Fibroblast of lung (primary cell): ENCODE measurements at regions not wholly inside any gene's neighbourhood (a gene's known extent, or its start where the extent isn't known, plus 50 kb on each side); places are given as distances from the start of the nearest gene placed in this dataset.

Experiments
- EZH2 ChIP-seq: IDR thresholded peaks from 2 replicates; pipeline ENCODE4 v1.5.1; 2012; ENCODE audit warnings: low read length, control low read depth, mild to moderate bottlenecking; ENCODE audit errors: missing control alignments
- TF ChIP-seq, protein P1 (sequence below), 2 donors: IDR thresholded peaks in 1 of 2; conservative IDR thresholded peaks in 1 of 2; 1 replicate in 1 of 2; 2 replicates in 1 of 2; pipeline ENCODE4 v1.5.1; 2011 to 2012; ENCODE audit warnings: low read length in 2 of 2, control low read depth in 1 of 2, inconsistent platforms in 1 of 2, low read depth in 1 of 2, mild to moderate bottlenecking in 1 of 2

DNA sequence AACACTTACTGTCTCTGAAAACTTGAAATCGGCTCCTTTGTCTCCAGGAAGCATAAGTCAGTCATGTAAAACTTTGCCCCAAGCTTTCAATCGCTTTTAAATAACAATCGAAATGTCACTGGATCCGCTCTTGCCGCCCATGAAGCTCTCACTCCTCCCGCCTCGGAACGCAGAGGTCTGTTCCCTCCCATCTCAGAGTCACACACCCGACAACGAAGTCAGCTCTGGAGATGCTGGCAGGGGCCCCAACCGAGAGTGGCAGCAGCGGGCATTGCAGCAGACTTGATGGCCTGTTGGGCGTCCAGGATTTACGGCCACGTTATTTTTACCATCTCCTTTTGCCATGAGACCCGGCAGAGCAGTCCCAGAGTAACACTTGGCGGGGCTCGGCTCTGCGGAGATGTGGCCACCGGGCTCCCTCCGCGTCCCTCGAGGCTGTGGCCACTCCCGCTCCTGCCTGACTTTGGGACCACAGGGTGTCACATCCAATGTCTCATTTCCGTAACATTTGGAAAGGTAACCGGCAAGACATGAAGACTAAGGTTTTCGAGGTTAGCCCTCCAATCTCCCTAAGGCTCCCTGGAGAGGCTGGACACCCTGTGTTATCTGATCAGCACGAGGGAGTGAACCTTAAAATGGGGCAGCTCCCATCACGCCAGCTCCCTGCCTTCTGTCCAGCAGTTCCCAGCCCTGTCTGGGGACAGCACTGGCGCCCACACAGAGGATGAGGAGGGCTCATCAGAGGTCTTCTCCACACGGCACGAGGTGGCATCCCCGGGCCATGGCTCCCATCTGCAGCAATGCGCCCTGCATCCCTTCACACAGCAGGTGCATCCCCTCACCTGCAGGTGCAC lies 62.8 kb upstream of the ADGRA1 start:
- TF ChIP-seq, protein P1, sequence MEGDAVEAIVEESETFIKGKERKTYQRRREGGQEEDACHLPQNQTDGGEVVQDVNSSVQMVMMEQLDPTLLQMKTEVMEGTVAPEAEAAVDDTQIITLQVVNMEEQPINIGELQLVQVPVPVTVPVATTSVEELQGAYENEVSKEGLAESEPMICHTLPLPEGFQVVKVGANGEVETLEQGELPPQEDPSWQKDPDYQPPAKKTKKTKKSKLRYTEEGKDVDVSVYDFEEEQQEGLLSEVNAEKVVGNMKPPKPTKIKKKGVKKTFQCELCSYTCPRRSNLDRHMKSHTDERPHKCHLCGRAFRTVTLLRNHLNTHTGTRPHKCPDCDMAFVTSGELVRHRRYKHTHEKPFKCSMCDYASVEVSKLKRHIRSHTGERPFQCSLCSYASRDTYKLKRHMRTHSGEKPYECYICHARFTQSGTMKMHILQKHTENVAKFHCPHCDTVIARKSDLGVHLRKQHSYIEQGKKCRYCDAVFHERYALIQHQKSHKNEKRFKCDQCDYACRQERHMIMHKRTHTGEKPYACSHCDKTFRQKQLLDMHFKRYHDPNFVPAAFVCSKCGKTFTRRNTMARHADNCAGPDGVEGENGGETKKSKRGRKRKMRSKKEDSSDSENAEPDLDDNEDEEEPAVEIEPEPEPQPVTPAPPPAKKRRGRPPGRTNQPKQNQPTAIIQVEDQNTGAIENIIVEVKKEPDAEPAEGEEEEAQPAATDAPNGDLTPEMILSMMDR (conservative IDR thresholded peaks at IDR 0.05 in 1 of 2, IDR thresholded peaks at IDR 0.05 in 1 of 2; ENCODE audit: low read depth in 1 of 2, low read length in 2 of 2) = no peak
- no peak for TF ChIP-seq EZH2
